ENCODE measurements at regions not wholly inside any gene's neighbourhood (a gene's known extent, or its start where the extent isn't known, plus 50 kb on each side); places are given as distances from the start of the nearest gene placed in this dataset.

DNA sequence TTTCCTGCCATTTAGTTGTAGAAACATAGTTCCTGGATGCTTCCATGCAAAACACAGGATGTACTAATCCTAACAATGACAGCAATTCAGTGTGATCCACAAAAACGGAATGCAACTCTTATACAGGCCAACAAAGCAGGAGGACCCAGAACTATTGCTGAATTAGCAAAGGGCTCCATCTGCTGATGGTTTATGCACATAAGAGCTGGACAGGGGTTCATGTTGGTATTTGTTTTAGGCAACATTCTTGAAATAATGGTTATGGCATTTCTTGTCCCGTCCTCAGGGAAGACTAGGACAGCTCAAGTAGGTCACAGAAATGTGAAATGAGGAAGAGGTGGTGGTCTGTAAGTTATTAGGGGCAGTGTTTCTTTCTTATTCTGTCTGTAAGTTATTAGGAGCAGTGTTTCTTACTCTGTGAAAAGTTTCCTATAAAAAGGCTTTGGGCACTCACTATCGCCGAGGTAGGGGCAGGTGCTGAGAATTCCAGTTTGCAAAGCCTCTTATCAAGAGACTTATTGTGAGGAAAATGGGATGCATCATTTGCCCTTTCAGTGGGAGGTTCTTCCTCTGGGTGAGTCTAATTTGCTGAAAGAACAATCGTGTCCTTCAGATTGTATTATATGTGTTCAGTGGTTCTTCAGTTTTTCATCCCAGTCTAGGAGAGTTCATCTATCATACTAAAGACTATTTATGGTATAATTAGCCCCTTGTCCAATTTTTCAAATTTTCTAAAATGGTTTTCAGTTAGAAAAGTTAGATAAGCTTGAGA lies 171.1 kb downstream of the MCHR2 start:
- TF ChIP-seq POLR2AphosphoS5 (IDR thresholded peaks at IDR 0.05; ENCODE audit: low read depth) (no peak), SPI1 (IDR thresholded peaks at IDR 0.05; ENCODE audit: borderline replicate concordance, low read depth) (no peak), GABPA (IDR thresholded peaks at IDR 0.05; ENCODE audit: low read depth) (no peak)
- TF ChIP-seq, protein P1, sequence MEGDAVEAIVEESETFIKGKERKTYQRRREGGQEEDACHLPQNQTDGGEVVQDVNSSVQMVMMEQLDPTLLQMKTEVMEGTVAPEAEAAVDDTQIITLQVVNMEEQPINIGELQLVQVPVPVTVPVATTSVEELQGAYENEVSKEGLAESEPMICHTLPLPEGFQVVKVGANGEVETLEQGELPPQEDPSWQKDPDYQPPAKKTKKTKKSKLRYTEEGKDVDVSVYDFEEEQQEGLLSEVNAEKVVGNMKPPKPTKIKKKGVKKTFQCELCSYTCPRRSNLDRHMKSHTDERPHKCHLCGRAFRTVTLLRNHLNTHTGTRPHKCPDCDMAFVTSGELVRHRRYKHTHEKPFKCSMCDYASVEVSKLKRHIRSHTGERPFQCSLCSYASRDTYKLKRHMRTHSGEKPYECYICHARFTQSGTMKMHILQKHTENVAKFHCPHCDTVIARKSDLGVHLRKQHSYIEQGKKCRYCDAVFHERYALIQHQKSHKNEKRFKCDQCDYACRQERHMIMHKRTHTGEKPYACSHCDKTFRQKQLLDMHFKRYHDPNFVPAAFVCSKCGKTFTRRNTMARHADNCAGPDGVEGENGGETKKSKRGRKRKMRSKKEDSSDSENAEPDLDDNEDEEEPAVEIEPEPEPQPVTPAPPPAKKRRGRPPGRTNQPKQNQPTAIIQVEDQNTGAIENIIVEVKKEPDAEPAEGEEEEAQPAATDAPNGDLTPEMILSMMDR (IDR thresholded peaks at IDR 0.05; ENCODE audit: insufficient read depth, low read length) = no peak
- TF ChIP-seq, protein P2, sequence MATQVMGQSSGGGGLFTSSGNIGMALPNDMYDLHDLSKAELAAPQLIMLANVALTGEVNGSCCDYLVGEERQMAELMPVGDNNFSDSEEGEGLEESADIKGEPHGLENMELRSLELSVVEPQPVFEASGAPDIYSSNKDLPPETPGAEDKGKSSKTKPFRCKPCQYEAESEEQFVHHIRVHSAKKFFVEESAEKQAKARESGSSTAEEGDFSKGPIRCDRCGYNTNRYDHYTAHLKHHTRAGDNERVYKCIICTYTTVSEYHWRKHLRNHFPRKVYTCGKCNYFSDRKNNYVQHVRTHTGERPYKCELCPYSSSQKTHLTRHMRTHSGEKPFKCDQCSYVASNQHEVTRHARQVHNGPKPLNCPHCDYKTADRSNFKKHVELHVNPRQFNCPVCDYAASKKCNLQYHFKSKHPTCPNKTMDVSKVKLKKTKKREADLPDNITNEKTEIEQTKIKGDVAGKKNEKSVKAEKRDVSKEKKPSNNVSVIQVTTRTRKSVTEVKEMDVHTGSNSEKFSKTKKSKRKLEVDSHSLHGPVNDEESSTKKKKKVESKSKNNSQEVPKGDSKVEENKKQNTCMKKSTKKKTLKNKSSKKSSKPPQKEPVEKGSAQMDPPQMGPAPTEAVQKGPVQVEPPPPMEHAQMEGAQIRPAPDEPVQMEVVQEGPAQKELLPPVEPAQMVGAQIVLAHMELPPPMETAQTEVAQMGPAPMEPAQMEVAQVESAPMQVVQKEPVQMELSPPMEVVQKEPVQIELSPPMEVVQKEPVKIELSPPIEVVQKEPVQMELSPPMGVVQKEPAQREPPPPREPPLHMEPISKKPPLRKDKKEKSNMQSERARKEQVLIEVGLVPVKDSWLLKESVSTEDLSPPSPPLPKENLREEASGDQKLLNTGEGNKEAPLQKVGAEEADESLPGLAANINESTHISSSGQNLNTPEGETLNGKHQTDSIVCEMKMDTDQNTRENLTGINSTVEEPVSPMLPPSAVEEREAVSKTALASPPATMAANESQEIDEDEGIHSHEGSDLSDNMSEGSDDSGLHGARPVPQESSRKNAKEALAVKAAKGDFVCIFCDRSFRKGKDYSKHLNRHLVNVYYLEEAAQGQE (IDR thresholded peaks at IDR 0.05; ENCODE audit: insufficient replicate concordance, low read depth) = no peak

Measured in HL-60 (cell line).